NOMO-1 (cell line): ENCODE measurements at regions not wholly inside any gene's neighbourhood (a gene's known extent, or its start where the extent isn't known, plus 50 kb on each side); places are given as distances from the start of the nearest gene placed in this dataset.

Experiments
- DNase-seq, 2 experiments: peaks; one replicate each; lab custom pipeline; 2025; ENCODE audit not compliant: unreplicated experiment in 2 of 2; lab: John Stamatoyannopoulos, UW

- no peak for DNase-seq
Measured at GRCh38 chr11:129324533-129325175, 51.0 kb upstream of the BARX2 start.

GRCh38 chr11:129323896-129324502 is 51.6 kb upstream of the BARX2 start:
- DNase-seq = peak; percentile 91 to 95

- no peak for DNase-seq
Measured at GRCh38 chr11:129322941-129323340, 52.7 kb upstream of the BARX2 start.

GRCh38 chr11:129321076-129321475 is 54.6 kb upstream of the BARX2 start:
- no peak for DNase-seq

- DNase-seq = no peak
Measured at GRCh38 chr11:129320494-129320893, 55.2 kb upstream of the BARX2 start.

GRCh38 chr11:129319751-129320150 is 55.9 kb upstream of the BARX2 start:
- DNase-seq = no peak

- DNase-seq = no peak
Measured at GRCh38 chr11:129319201-129319600, 56.4 kb upstream of the BARX2 start.

- DNase-seq = peak in 1 of 2 experiments; percentile 53
Measured at GRCh38 chr11:129317571-129317970, 58.1 kb upstream of the BARX2 start.

- DNase-seq = no peak
Measured at GRCh38 chr11:129316781-129317180, 58.9 kb upstream of the BARX2 start.

- no peak for DNase-seq
Measured at GRCh38 chr11:129315781-129316579, 59.7 kb upstream of the BARX2 start.

GRCh38 chr11:129314371-129314770 is 61.3 kb upstream of the BARX2 start:
- peak; percentile 69 to 78 for DNase-seq

- DNase-seq = no peak
Measured at GRCh38 chr11:129313541-129314297, 61.9 kb upstream of the BARX2 start.

GRCh38 chr11:129312730-129313503 is 62.7 kb upstream of the BARX2 start:
- DNase-seq = no peak

- no peak for DNase-seq
Measured at GRCh38 chr11:129308241-129308865, 67.3 kb upstream of the BARX2 start.

GRCh38 chr11:129307162-129307561 is 68.5 kb upstream of the BARX2 start:
- DNase-seq = no peak

GRCh38 chr11:129302386-129303101 is 73.1 kb upstream of the BARX2 start:
- DNase-seq = no peak

GRCh38 chr11:129300099-129300498 is 75.5 kb upstream of the BARX2 start:
- DNase-seq = no peak

GRCh38 chr11:129298988-129299387 is 76.7 kb upstream of the BARX2 start:
- DNase-seq = no peak

- no peak for DNase-seq
Measured at GRCh38 chr11:129295746-129296145, 79.9 kb upstream of the BARX2 start.
